Renal cortex interstitium (tissue), 11 donors: ENCODE measurements at regions not wholly inside any gene's neighbourhood (a gene's known extent, or its start where the extent isn't known, plus 50 kb on each side); places are given as distances from the start of the nearest gene placed in this dataset.

Experiments used
- DNase-seq, 11 donors: peaks; one replicate each; pipeline ENCODE4 v3.0.0-alpha.2; 2013; ENCODE audit warnings: low read depth in 9 of 11, low spot score in 4 of 11; ENCODE audit errors: extremely low read depth in 1 of 11

- no peak for DNase-seq
These were observed 68.2 kb upstream of the CXCR4 start for GRCh38 chr2:136185981-136186776.

DNA sequence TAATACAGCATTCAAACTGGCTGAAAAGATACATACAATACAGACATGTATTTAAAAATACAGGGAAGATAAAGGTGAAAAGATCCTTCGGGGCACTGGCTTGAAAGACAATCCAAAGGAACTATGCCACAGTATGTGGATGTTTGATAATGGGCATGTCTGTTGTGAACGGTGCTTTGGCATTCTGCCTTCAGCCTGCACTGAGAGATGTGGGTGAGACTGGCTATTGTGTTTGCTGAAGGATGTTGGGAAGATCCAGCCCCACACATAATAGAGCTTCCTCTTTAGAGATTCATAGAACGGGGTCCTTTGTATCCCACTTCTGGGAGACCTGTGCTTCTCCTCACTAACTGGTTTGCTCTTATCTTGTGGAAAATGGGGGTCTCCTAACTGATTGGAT is 65.1 kb upstream of the CXCR4 start:
- no peak for DNase-seq

DNA sequence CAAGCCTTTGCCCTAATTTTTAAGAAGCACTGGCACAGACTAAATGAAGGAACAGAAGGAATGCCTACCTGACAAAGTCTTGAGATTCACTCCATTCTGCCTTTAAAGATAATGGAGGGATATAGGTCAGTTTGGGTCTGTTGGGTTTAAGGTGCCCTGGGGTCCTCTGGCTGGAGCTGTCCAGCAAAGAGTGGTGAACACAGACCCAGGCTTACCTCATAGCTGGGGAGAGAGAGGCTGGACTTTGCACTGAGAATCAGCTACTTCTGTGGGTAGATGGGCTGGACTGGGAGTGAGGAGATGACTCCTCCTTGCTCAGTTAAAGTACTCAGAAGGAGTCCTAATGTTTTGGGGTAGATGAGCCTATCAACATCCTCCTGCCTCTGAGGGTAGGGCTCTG is 64.4 kb upstream of the CXCR4 start:
- no peak for DNase-seq

DNA sequence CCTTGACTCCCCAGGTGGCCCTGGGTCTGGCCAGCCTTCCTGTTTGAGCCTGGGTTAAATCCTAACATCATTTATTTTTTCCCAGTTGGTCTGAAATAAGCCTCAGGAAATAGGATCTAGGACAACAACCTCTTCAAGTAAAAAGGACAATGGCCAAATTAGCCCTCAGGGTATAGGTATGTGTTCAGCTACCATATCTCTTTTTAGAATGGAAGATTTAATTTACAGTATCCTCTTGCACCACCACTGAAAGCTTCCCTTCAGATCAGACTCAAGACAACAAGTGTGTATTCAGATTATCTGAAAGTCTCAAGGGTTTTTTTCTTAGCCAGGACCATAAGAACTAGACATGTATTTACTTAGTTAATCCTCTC is 61.6 kb upstream of the CXCR4 start:
- no peak for DNase-seq

DNA sequence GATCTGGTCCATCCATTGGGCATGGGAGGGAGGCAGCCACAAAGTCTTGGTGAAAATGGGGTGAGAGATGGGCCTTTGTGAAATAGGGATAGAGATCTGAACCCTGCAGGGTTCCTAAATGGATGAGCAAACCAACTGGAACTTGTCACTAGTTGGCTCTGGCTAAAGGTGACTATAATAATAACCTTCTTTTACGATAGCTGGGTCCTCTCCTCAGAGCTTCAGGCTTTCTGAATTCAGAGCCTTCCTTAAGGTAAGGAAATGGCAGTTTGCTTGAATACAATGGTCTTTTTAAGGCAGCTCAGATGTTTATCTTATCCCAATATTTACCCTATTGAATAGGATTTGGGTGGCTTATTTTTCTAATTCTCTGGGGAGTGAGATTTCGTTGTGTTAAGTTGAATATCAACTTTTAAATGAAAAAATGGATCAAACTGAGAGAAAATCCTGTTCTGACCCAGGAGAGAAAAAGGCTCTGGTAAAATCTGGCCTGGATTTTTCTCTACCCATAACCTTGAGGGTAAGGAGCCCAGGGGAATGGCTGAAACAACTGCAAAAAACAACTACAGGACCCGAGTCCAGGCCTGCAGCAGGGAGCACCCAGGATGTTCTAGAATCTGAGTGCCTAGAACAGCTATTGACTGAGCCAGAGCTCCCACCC is 61.1 kb upstream of the CXCR4 start:
- DNase-seq: no peak

DNA sequence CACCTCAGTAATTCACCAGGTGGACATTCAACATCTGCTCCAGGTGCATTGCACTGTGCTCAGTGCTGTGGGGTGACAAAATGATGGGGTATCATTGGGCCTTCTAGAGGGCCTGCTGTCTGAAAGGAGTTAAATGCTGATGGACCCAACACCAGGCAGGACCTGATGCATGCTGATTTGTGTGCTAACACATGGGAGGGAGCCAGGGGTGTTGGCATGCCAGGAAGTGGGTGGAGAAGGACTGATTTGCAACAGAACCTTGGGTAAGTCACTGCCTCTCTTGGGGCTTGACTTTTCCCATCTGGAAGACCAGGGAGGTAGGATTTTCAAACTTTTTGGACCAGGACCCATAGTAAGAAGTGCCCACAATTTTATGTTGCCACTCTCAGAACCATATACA is 57.9 kb upstream of the CXCR4 start:
- DNase-seq: no peak

GRCh38 chr2:136175466-136175865 is 57.5 kb upstream of the CXCR4 start:
- DNase-seq: no peak

DNA sequence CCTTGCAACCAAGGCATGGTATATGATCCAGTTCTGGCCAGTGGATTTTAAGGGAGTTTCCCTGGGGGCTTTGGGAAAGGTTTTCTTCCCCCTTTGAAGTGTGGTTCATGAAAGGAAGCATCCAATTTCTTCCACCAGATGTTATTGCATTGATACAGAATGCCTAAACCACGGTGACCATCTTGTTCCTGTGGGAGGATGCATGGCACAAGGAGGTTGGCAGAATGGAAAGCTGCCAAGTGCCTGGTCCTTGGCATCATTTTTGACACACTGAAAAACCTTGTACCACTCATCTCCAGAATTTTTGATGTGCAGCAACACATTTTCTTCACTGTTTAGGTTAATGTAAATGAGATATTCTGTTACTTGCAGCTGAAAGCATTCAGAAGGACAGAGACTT is 55.2 kb upstream of the CXCR4 start:
- no peak for DNase-seq

DNA sequence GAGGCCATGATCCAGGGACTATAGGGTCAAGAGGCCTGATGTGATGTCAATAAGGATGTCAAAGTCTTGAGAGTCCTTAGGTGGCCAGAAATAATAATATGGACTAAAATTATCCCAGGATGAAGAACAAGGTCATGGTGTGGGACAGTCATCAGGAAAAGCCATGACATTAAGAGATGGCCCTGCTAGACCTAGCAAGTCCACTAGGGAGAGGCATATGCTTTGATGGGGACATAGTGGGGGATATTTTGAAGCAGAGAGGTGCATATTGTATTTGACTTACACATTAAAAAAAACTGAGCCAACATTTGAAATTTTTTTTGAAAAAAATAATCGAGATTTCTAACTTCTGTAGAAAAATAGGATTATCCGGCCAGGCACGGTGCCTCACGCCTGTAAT is 53.3 kb upstream of the CXCR4 start:
- DNase-seq: no peak

DNA sequence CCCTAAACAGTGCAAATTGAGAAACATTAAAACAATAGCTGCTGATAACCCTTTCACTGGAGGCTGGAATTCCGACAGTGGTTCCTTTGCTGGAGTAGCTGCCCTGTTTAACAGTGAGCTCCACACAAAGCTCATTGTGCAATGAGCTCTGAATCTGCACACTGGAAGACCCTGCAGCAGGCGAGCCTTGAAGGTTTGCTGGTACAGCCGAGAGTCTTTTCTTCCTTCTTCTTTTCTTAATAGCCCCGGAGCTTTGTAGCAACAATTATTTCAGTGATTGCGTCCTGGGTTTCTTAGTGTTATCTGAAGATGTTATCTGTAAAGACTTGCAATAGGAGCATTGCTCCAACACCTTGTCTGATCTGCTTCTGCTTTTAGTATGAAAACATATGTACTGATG is 50.8 kb upstream of the CXCR4 start:
- no peak for DNase-seq

DNA sequence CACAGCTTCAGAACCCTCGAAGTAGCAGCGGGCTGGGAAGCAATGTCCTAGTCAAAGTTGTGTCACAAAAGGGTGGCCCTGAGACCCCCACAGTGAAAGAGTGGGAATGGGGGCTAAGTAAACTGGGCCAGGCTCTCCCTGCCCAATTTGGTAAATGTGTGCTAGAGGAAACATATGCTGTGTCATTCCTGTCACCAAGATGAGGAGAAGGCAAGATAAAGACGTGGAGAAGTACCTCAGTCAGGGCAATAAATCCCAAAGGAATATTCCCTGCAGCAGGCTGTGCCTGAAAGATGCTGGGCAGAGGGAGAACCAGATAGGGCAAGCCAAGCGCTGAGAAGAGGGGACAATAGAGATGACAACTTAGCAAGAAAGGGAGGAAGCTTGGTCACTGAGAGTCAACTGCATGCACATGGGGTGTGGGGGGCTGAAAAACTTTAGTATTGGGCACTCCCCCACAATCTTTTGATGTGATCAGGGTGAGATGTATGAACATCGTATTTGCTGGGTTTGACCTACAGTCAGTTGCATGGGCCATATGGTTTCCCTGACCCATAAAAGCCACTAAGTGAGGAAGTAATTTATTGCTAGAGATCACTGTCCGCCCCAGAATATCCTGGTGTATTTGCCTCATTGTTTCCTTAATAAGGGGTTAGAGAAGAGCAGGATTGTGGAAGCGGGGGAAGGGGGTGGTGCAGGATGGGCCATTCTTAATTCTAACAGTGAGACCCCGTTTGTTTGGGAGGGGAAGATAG is 49.9 kb upstream of the CXCR4 start:
- DNase-seq: peak in 1 of 11 donors; percentile 31
